Naive B cell (primary cell): ENCODE measurements at regions not wholly inside any gene's neighbourhood (a gene's known extent, or its start where the extent isn't known, plus 50 kb on each side); places are given as distances from the start of the nearest gene placed in this dataset.

Source experiments
- ATAC-seq, 2 donors: fragments of 150-1000 bp; cut with Tn5 transposase; 2 replicates each; pipeline ENCODE4 v1.10.0; 2021; ENCODE audit warnings: low read depth in 2 of 2, mild to moderate bottlenecking in 2 of 2, moderate library complexity in 2 of 2
- DNase-seq: peaks from one replicate; pipeline ENCODE4 v3.0.0; 2022
- H3K27ac Mint-ChIP-seq, 6 donors: one replicate each; pipeline ENCODE4 v1.8.0; 2020 to 2022; ENCODE audit warnings: mild to moderate bottlenecking in 6 of 6, mixed read lengths in 6 of 6, moderate library complexity in 5 of 6, inconsistent platforms in 2 of 6
- H3K27me3 Mint-ChIP-seq, 3 donors: one replicate each; pipeline ENCODE4 v1.8.0; 2021 to 2022; ENCODE audit warnings: mixed read lengths in 3 of 3, mild to moderate bottlenecking in 1 of 3
- H3K36me3 Mint-ChIP-seq, 2 donors: one replicate each; pipeline ENCODE4 v1.8.0; 2020 to 2022; ENCODE audit warnings: mixed read lengths in 2 of 2, inconsistent platforms in 1 of 2, mild to moderate bottlenecking in 1 of 2
- H3K4me1 Mint-ChIP-seq, 3 donors: one replicate each; pipeline ENCODE4 v1.8.0; 2020 to 2022; ENCODE audit warnings: mixed read lengths in 3 of 3, inconsistent platforms in 1 of 3, mild to moderate bottlenecking in 1 of 3, moderate library complexity in 1 of 3
- H3K4me3 Mint-ChIP-seq, 8 donors: one replicate each; pipeline ENCODE4 v1.8.0; 2020 to 2022; ENCODE audit warnings: mild to moderate bottlenecking in 8 of 8, mixed read lengths in 8 of 8, moderate library complexity in 8 of 8, inconsistent platforms in 2 of 8
- H3K9me3 Mint-ChIP-seq, 7 donors: one replicate each; pipeline ENCODE4 v1.8.0; 2020 to 2022; ENCODE audit warnings: mixed read lengths in 7 of 7, mild to moderate bottlenecking in 5 of 7, inconsistent platforms in 2 of 7, moderate library complexity in 1 of 7

DNA sequence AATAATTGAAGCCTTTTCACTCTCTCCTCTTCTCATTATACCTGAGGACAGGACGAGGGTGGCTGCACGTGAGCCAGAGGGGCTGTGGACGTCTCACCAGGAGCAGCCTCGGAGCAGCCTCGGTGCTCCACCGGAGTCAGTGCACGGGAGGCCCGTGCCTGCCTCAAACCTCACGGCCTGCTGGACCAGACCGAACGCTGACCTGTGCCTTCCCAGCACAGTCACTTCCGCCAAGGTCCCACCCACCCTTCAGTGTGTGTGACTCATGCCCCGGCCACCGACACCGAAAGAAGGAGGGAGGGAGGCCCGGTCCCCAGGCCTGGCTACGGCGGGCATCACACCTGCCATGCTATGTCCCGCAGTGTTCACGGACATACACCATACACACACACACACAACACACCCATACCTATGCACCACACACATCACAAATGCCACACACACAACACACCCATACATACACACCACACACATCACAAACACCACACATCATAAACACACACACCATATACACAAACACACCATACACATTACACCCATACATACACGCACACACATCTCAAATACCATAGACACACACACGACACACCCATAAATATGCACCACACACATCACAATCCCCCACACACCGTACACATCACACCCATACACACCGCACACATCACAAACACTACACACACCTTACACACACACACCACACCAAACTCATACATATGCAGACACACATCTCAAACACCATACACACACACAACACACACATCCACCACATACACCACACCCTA lies 1506.5 kb downstream of the TBC1D22A start:
- Mint-ChIP-seq H3K36me3 (no peaks in the 10 kb centered on the region), H3K27ac (no peak overlapping the region), H3K27me3 (peaks cover 39 to 54% (median 49%) of the 10 kb centered on the region in 3 donors), H3K4me1 (peaks cover 0 to 6% (median 0%) of the 10 kb centered on the region in 3 donors), H3K4me3 (no peak overlapping the region), H3K9me3 (peaks cover 0 to 2% (median 0%) of the 10 kb centered on the region in 7 donors)
- ATAC-seq (no peak), DNase-seq (no peak)

- H3K27me3 Mint-ChIP-seq, result peaks cover 41 to 50% (median 49%) of the 10 kb centered on the region in 3 donors
- no peaks in the 10 kb centered on the region for H3K36me3 Mint-ChIP-seq
- H3K4me1 Mint-ChIP-seq, result peaks cover 0 to 6% (median 0%) of the 10 kb centered on the region in 3 donors
- H3K9me3 Mint-ChIP-seq, result no peaks in the 10 kb centered on the region
- no peak for ATAC-seq
- no peak overlapping the region for H3K4me3 Mint-ChIP-seq
- H3K27ac Mint-ChIP-seq, result peak overlapping the region in 1 of 6 donors; percentile 88
- DNase-seq, result no peak
These were observed 1505.8 kb downstream of the TBC1D22A start for GRCh38 chr22:48268293-48268692.

DNA sequence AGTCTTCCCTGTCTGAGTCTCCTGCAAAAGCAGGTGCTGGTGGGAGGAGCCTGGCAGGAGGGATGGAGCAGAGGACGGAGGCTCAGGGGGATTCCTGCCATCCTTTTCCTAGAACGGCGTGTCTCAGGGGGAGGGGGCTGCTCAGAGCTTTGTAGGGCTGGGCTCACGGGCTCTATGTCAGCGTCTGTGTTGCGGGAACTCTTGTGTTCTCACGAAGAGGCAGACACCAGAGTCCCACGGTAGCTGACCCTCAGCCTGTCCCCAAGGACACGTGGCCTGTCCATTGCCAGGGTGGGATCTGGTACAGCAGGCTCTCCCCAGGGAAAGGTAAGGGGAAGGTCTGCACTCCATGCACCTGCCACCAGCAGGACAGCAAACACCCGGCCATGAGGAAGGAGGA lies 1505.2 kb downstream of the TBC1D22A start:
- no peak overlapping the region for H3K27ac Mint-ChIP-seq
- H3K4me1 Mint-ChIP-seq, result peaks cover 0 to 6% (median 0%) of the 10 kb centered on the region in 3 donors
- no peaks in the 10 kb centered on the region for H3K9me3 Mint-ChIP-seq
- H3K4me3 Mint-ChIP-seq, result no peak overlapping the region
- H3K36me3 Mint-ChIP-seq, result no peaks in the 10 kb centered on the region
- DNase-seq, result no peak
- H3K27me3 Mint-ChIP-seq, result peaks cover 35 to 48% (median 43%) of the 10 kb centered on the region in 3 donors
- ATAC-seq, result no peak

DNA sequence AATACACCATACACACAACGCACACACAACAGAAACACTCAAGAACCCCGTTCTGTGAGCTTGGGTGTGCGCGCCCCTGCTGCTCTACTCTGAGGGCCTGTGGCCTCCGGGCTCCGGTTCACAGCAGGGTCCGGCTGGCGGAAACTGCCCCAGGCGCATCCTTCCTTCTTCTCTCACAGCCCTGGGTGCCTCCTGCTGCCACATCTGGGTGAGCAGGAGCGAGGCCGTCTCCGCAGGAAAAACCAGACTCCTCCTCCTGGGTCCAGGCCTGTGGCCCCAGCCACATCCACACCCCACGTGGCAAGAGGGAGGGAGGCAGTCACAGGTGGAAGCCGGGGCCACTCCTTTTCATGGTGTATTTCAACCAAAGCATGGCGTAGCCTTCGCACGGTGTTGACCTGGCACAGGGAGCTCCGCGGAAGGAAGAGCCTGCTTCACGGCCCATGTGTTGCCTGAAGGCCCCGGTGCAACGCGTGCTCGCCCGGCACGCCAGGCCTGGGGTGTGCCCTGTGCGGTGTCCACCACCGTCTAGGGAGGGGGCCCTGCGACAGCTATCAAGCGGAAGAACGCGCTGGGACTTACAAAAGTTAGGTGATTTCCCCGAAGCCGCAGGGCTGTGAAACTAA lies 1502.7 kb downstream of the TBC1D22A start:
- Mint-ChIP-seq H3K27me3 (peaks cover 22 to 28% (median 27%) of the 10 kb centered on the region in 3 donors), H3K27ac (peak overlapping the region in 1 of 6 donors; percentile 16), H3K4me1 (peaks cover 0 to 6% (median 0%) of the 10 kb centered on the region in 3 donors), H3K9me3 (no peaks in the 10 kb centered on the region), H3K4me3 (no peak overlapping the region), H3K36me3 (no peaks in the 10 kb centered on the region)
- ATAC-seq, result no peak
- no peak for DNase-seq

DNA sequence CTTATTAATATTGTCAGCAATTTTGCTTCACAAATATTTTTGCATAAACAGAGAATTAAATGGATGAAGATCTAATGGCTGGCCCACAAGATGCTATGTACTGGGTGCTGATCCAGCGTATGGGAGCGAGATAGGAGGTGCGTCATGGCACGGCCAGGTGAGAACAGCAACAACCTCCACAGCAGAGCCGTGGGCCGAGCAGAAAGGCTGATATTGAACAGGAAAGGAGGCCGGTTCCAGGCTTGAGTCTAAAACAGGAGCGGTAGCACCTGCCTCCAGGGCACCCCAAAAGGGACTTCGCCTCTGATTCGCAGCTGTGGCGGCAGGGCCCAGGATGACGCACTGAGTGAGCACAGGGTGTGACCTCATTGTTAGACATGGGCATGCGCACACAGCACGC lies 1502.1 kb downstream of the TBC1D22A start:
- Mint-ChIP-seq H3K9me3 (no peaks in the 10 kb centered on the region), H3K36me3 (no peaks in the 10 kb centered on the region), H3K4me3 (no peak overlapping the region), H3K27ac (peak overlapping the region in 1 of 6 donors; percentile 16), H3K27me3 (peaks cover 22 to 28% (median 25%) of the 10 kb centered on the region in 3 donors), H3K4me1 (peaks cover 0 to 6% (median 1%) of the 10 kb centered on the region in 3 donors)
- no peak for DNase-seq
- ATAC-seq, result no peak

DNA sequence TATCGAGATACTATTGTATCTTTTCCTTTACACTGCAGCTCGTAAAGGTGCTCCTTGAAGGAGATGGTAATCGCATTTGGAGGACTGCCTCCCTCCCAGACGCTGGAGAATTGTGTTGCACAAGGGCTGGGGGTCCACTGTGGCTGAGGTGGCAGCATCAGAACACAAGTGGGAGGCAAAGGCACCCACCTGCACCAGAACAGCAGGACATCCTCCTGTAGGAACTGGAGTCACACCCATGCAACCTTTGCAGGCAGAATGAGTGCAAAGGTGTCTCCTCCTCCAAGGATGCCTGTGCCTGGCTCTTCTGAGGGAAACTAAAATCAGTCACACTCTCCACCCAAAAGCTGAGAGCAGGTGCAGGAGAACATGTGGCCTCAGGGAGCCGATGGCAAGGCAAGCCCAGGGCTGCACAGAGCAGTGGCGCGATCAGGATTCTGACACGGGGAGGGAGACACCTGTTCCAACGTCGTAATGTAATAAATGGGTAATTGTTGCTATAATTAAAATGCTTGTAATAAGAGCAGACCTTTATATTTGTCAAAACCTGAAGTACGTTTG lies 1501.4 kb downstream of the TBC1D22A start:
- Mint-ChIP-seq H3K4me1 (peaks cover 0 to 8% (median 2%) of the 10 kb centered on the region in 3 donors), H3K9me3 (no peaks in the 10 kb centered on the region), H3K4me3 (no peak overlapping the region), H3K36me3 (no peaks in the 10 kb centered on the region), H3K27me3 (peaks cover 15 to 21% (median 18%) of the 10 kb centered on the region in 3 donors), H3K27ac (no peak overlapping the region)
- no peak for DNase-seq
- no peak for ATAC-seq

DNA sequence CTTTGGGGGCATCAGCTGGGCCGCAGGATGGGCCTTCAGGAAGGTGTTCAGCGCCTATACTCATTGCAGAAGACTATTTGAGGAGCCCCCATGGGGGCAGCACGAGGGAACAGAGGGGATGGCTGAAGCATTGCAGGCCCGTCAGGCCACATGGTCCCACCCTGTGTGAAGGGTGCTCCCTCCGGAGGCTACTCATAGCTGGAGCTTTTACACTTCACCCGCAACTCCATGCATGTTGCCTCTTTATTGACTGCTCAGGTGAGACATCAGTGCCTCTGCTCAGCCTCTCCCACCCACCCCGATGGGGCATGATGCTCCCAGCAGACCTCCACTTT lies 1500.9 kb downstream of the TBC1D22A start:
- H3K4me3 Mint-ChIP-seq, result no peak overlapping the region
- peaks cover 14 to 21% (median 16%) of the 10 kb centered on the region in 3 donors for H3K27me3 Mint-ChIP-seq
- no peaks in the 10 kb centered on the region for H3K9me3 Mint-ChIP-seq
- no peak overlapping the region for H3K27ac Mint-ChIP-seq
- peaks cover 1 to 13% (median 6%) of the 10 kb centered on the region in 3 donors for H3K4me1 Mint-ChIP-seq
- DNase-seq (no peak), ATAC-seq (no peak)
- no peaks in the 10 kb centered on the region for H3K36me3 Mint-ChIP-seq

GRCh38 chr22:48262596-48263430 lies 1500.4 kb downstream of the TBC1D22A start:
- Mint-ChIP-seq H3K9me3 (no peaks in the 10 kb centered on the region), H3K27ac (no peak overlapping the region), H3K4me3 (no peak overlapping the region), H3K36me3 (no peaks in the 10 kb centered on the region), H3K4me1 (peaks cover 7 to 19% (median 12%) of the 10 kb centered on the region in 3 donors), H3K27me3 (peaks cover 15 to 21% (median 19%) of the 10 kb centered on the region in 3 donors)
- DNase-seq (no peak), ATAC-seq (no peak)

DNA sequence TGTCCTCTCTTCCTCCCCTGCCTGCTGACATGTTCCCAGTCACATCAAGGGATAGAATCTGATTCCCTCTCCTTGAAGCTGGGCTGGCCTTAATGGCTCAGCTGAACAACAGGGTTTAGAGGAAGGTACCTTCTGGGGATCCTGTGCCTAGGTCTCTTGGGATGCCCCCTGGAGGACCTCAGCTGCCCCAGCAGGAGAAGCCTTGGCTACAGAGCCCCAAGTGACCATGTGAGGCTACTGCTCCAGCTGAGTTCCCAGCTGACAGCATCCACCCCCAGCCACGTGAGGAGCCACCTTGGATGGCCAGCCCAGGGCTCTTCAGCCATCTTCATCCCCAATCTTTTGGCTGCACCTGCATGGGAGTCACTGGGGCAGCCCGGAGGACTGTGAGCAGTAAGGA lies 1499.3 kb downstream of the TBC1D22A start:
- ATAC-seq (no peak), DNase-seq (no peak)
- H3K4me3 Mint-ChIP-seq, result no peak overlapping the region
- peaks cover 5 to 23% (median 14%) of the 10 kb centered on the region in 3 donors for H3K27me3 Mint-ChIP-seq
- H3K9me3 Mint-ChIP-seq, result no peaks in the 10 kb centered on the region
- H3K4me1 Mint-ChIP-seq, result peaks cover 12 to 25% (median 18%) of the 10 kb centered on the region in 3 donors
- no peaks in the 10 kb centered on the region for H3K36me3 Mint-ChIP-seq
- H3K27ac Mint-ChIP-seq, result no peak overlapping the region

DNA sequence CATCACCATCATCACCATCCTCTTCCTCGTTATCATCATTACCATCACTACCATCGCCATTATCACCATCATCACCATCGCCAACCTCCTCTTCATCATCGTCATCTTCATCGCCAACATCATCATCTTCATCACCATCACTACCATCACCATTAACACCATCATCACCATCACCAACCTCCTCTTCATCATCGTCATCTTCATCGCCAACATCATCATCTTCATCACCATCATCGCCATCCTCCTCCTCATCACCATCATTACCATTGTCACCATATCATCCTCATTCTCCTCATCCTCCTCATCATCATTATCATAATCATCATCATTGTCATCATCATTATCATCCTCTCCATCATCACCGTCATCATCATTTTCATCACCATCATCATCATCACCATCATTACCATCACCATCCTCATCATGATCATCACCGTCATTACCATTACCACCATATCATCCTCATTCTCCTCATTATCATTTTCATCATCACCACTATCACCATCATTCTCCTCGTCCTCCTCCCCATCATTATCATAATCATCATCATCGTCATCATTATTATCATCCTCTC lies 1498.7 kb downstream of the TBC1D22A start:
- Mint-ChIP-seq H3K4me3 (no peak overlapping the region), H3K36me3 (no peaks in the 10 kb centered on the region), H3K27ac (no peak overlapping the region), H3K9me3 (no peaks in the 10 kb centered on the region), H3K27me3 (peaks cover 0 to 18% (median 11%) of the 10 kb centered on the region in 3 donors), H3K4me1 (peaks cover 12 to 25% (median 18%) of the 10 kb centered on the region in 3 donors)
- DNase-seq (no peak), ATAC-seq (no peak)

DNA sequence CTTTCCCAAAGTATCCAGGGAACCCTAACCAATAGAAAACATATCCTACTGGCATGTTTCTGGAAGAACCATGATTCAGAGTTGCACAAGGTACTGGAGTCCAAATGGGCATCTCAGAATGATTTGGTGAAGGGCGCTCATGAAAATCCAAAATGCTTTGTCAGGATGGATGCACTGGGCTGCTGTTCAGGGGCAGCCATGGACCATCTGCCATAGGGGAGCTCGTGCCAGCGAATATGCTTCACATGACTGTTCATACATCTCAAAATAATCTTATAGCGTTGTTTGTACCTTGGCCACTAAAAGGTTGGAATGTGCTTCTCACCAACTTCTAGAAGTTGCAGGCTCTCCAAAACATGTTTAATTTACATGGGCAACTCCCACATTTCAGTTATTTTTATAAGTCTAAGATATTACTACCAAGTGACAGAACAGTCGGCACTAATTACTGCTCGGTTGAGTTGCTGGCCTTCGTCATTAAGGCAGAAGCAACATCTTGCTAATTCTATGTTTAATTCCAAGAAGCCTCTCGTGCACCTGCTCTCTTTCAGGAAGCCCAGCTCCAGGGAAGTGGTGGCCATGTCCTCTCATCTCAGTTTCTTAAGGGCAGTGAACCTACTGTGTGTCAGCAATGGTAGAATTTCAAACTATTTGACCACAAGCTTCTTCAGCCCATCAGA lies 1497.7 kb downstream of the TBC1D22A start:
- H3K9me3 Mint-ChIP-seq, result no peaks in the 10 kb centered on the region
- H3K4me3 Mint-ChIP-seq, result no peak overlapping the region
- peaks cover 0 to 21% (median 20%) of the 10 kb centered on the region in 3 donors for H3K27me3 Mint-ChIP-seq
- ATAC-seq (no peak), DNase-seq (no peak)
- peaks cover 12 to 29% (median 18%) of the 10 kb centered on the region in 3 donors for H3K4me1 Mint-ChIP-seq
- H3K27ac Mint-ChIP-seq, result no peak overlapping the region
- no peaks in the 10 kb centered on the region for H3K36me3 Mint-ChIP-seq

DNA sequence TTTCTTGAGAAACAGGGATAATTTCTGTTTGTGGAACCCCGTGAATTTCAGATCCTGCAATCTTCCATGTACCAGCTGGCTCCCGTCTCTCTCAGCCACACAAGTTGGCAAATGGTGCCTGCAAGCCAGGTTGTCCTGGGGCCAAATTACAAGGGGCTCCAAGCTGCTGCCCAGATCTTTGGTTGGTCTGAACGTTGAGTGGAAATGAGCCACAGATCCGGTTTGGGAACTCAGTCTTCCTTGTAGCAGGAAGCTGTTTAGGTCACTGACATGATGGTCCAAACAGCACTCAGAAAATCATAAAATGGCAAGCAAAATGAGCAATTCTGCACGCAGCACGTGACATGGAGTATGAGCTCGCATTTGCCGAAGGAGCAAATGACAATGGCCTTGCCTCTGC lies 1496.4 kb downstream of the TBC1D22A start:
- H3K4me3 Mint-ChIP-seq, result peak overlapping the region in 1 of 8 donors; percentile 3
- peaks cover 12 to 33% (median 18%) of the 10 kb centered on the region in 3 donors for H3K4me1 Mint-ChIP-seq
- no peaks in the 10 kb centered on the region for H3K36me3 Mint-ChIP-seq
- ATAC-seq, result no peak
- H3K27me3 Mint-ChIP-seq, result peaks cover 6 to 33% (median 30%) of the 10 kb centered on the region in 3 donors
- no peaks in the 10 kb centered on the region for H3K9me3 Mint-ChIP-seq
- DNase-seq, result no peak
- H3K27ac Mint-ChIP-seq, result no peak overlapping the region
